GM10847 (cell line): ENCODE measurements at regions not wholly inside any gene's neighbourhood (a gene's known extent, or its start where the extent isn't known, plus 50 kb on each side); places are given as distances from the start of the nearest gene placed in this dataset.

Source experiments
- POLR2A ChIP-seq: IDR thresholded peaks from 2 replicates; pipeline ENCODE4 v1.6.1; 2011; ENCODE audit not compliant: insufficient read length; ENCODE audit errors: extremely low read depth

DNA sequence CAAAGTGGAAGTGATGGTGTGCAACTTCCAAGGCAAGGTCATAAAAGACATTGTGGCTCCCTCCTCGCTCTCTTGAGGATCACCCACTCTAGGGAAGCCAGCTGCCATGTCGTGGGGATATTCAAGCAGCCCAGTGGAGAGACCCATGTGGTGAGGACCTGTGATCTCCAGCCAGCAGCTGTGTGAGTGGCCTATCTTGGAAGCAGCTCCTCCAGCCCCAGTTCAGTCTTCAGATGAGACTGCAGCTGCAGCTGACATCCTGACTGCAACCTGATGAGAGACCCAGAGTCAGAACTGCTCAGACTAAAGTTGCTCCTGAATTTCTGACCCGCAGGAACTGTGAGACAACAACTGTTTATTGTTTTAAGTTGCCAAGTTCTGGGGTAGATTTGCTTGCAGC is 86.4 kb upstream of the GRK3 start:
- TF ChIP-seq POLR2A, result no peak

- no peak for TF ChIP-seq POLR2A
Observed at GRCh38 chr22:25478528-25478927, 85.9 kb upstream of the GRK3 start.

DNA sequence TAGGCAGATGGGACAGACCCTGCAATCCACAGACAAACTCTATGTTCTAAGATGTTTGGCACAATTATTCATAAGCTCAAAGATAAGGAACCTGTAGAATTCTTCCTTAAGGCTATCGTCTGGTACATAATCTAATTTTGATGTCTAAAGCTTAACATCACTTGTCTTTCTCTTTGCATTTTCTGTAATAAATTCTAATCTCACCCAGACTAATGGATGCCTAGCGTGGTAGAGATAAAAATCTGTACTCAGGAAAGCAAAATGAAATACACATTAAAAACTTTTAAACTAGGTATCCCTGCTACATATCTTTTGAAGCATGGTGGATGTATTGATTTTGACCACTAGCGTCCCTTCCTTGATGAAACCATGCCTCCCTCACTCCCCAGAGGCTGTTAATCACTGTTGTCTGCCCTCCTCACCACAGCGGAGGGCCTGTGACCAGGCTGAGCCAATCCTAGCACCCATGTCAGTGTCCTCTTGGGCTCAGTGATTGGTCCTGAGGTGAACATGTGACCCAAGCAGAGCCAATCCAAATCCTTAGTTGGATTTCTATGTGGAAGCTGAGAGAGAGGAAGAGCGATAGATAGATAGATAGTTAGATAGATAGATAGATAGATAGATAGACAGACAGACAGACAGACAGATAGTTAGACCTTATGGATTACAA is 82.2 kb upstream of the GRK3 start:
- no peak for TF ChIP-seq POLR2A

DNA sequence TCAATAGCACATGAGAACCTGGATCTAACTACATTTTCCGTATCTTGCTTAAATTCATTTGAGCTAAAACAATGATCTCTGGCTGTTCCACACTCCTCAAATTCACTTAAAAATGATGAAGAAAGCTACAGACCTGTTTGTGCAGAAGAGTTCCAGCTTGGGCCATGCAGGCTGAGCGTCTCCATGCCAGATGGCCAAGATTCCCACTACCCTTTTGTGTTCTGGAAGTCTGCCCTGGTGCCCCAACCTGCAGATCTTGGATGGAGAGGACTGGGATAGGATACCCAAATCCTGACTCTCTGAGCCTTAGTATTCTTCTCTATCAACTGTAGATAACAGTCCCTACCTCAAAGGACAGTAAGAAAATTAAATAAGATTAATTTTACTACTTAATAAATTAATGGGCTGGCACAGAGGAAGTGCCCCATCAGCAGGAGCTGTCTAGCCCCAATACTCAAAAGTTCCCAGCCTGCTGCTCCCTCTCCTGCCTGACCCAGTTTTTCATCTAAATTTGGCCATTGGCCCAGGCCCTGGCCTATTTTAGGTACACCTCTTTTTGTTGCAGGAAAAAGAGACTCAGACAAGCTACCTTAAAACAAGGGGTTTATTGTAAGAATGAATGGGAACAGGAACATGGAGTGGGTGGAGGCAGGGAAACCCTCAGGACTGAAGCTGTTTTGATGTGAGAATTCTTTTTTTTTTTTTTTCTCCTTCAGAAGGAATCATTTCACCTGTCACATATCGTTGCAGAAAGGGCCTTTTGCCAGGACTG is 81.4 kb upstream of the GRK3 start:
- TF ChIP-seq POLR2A, result no peak

DNA sequence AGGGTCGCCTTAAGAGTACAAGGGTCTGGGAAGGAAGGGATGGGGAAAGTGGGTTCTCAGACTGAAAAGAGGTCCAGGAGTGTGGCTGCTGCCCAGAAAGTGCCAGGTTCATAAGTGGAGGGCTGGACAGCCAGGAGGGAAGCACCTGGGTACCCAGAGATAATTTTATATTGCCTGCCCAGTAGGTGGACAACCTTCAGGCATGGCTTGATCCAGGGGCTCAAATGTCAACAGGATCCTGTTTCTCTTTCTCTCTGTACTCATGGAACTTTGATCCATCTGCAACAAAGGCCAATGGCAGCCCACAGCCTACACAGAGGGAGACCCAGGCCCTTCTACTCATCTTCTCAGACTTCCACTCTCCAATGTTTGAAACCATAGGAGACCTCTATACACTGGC is 80.5 kb upstream of the GRK3 start:
- TF ChIP-seq POLR2A, result no peak

- TF ChIP-seq POLR2A, result no peak
Observed at GRCh38 chr22:25484521-25485315, 79.8 kb upstream of the GRK3 start.

- no peak for TF ChIP-seq POLR2A
Observed at GRCh38 chr22:25485626-25486545, 78.6 kb upstream of the GRK3 start.

DNA sequence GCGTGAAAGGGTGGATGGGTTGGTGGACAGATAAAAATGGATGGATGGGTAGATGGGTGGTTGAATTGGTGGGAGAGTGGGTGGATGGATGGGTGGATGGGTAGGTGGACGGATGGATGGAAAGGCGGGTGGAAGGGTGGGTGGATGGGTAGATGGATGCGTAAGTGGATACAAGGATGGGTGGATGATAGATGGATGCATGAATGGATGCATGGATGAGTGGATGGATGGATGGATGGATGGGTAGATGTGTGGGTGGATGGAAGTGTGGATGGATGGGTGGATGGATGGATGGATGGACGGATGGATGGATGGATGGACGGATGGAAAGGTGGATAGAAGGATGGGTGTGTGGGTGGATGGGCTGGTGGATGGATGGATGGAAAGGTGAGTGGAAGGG is 77.0 kb upstream of the GRK3 start:
- TF ChIP-seq POLR2A, result no peak

DNA sequence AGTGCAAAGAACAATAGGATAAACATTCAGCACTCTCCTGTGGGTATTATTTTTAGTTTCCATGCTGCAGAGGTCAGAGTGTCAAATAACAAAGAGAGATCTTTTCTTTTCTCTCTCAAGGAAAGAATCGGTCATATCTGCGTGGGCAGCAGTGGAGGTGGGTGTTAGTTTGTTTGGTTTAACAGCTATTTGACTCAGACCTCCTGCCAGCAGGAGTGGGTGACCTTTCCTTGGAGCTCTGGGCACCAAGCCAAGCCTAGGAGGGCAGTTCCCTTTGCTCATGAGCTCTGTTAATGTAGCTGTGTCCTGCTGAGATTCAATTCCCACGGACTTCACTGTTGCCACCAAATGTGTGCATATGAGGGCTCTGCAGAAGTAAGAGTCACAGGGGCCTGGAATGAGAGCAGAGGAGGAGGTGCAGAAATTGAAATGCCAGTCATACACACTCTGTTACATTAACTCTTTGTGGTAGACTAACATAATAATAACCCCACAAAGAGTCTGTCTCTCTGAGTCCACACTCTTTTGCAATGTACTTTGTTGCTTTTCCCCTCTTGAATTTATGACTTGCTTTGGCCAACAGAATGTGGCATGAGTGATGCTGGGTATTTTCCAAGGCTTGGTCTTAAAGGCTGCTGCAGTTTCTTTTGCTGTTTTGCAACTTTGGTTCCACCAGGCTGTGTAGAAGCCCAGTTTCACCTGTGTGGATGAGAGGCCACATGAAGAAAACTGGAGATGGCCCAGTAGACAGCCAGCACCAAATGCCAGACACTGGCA is 76.0 kb upstream of the GRK3 start:
- no peak for TF ChIP-seq POLR2A

DNA sequence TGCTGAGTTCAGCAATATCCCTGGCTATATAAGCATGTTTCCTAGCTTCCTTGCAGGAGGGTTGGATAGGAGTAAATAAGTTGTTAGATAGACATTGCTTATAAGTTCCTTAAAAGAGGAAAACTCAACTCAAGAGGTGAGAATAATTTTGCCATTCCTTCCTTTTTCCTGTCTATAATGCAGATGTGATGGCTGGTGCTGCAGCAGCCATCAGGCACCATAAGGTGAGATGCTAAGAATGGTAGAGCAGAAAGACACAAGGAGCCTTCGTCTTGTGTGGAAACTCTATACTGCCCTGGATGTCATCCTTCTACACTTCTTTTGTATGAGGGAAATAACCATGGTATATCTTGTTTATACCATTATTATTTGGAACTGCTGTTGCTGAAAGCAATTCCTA is 74.5 kb upstream of the GRK3 start:
- TF ChIP-seq POLR2A, result no peak

GRCh38 chr22:25490896-25491295 is 73.6 kb upstream of the GRK3 start:
- no peak for TF ChIP-seq POLR2A

DNA sequence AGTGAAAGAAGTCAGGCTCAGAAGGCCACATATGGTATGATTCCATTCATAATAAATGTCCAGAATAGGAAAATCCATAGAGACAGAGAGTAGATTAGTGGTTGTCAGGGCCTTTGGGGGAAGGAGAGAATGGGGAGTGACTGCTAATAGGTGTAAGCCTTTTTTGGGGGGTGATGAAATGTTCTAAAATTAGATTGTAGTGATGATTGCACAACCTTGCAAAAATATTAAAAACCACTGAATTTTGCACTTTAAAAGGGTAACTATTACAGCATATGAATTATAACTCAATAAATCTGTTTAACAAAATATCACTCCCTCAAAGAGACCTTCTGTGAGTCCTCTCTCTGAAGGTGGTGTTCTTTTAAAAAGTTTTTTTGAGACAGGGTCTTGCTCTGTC is 72.3 kb upstream of the GRK3 start:
- TF ChIP-seq POLR2A, result no peak

GRCh38 chr22:25492841-25493734 is 71.4 kb upstream of the GRK3 start:
- TF ChIP-seq POLR2A, result no peak
